Kasumi-1 (cell line): ENCODE measurements at regions not wholly inside any gene's neighbourhood (a gene's known extent, or its start where the extent isn't known, plus 50 kb on each side); places are given as distances from the start of the nearest gene placed in this dataset.
"Not testable (repeated sequence)": the region's sequence is repeated elsewhere in the genome, so short reads cannot be mapped to it uniquely, and the experiment has no call there.

ENCODE experiments used
- DNase-seq, 2 experiments: peaks; one replicate each; lab custom pipeline; 2025; lab: John Stamatoyannopoulos, UW

- DNase-seq = not testable (repeated sequence)
Measured at GRCh38 chrX:92298067-92298466, 518.9 kb downstream of the PCDH11X start.

GRCh38 chrX:92333194-92333593 is 554.0 kb downstream of the PCDH11X start:
- DNase-seq = not testable (repeated sequence)

- DNase-seq = not testable (repeated sequence)
Measured at GRCh38 chrX:92351065-92351464, 571.9 kb downstream of the PCDH11X start.

GRCh38 chrX:92351511-92351910 is 572.3 kb downstream of the PCDH11X start:
- DNase-seq = no peak
